NCI-H2081 treated with DMSO at 0.1 percent for 48 hours (cell line): ENCODE measurements at regions not wholly inside any gene's neighbourhood (a gene's known extent, or its start where the extent isn't known, plus 50 kb on each side); places are given as distances from the start of the nearest gene placed in this dataset.
"Not testable (repeated sequence)": the region's sequence is repeated elsewhere in the genome, so short reads cannot be mapped to it uniquely, and the experiment has no call there.

Experiments used
- DNase-seq: peaks from one replicate; lab custom pipeline; 2025; lab: John Stamatoyannopoulos, UW

- DNase-seq, result not testable (repeated sequence)
Measured at GRCh38 chr10:53335803-53336422, 563.3 kb upstream of the MBL2 start.

- DNase-seq, result no peak
Measured at GRCh38 chr10:53331460-53331859, 558.9 kb upstream of the MBL2 start.

- not testable (repeated sequence) for DNase-seq
Measured at GRCh38 chr10:53326401-53327305, 554.1 kb upstream of the MBL2 start.

- no peak for DNase-seq
Measured at GRCh38 chr10:53325066-53325465, 552.5 kb upstream of the MBL2 start.

- DNase-seq, result no peak
Measured at GRCh38 chr10:53315709-53316108, 543.1 kb upstream of the MBL2 start.

- no peak for DNase-seq
Measured at GRCh38 chr10:53314876-53315275, 542.3 kb upstream of the MBL2 start.

GRCh38 chr10:53298443-53298842 is 525.9 kb upstream of the MBL2 start:
- no peak for DNase-seq

- no peak for DNase-seq
Measured at GRCh38 chr10:53284615-53285182, 512.1 kb upstream of the MBL2 start.

- DNase-seq, result no peak
Measured at GRCh38 chr10:53276797-53277196, 504.2 kb upstream of the MBL2 start.

- no peak for DNase-seq
Measured at GRCh38 chr10:53269482-53269881, 496.9 kb upstream of the MBL2 start.

- DNase-seq, result no peak
Measured at GRCh38 chr10:53260213-53260612, 487.6 kb upstream of the MBL2 start.

- no peak for DNase-seq
Measured at GRCh38 chr10:53256623-53257022, 484.0 kb upstream of the MBL2 start.

- no peak for DNase-seq
Measured at GRCh38 chr10:53255661-53256205, 483.1 kb upstream of the MBL2 start.

- no peak for DNase-seq
Measured at GRCh38 chr10:53253221-53253620, 480.6 kb upstream of the MBL2 start.

- no peak for DNase-seq
Measured at GRCh38 chr10:53239873-53240272, 467.3 kb upstream of the MBL2 start.

- DNase-seq, result no peak
Measured at GRCh38 chr10:53236941-53237340, 464.4 kb upstream of the MBL2 start.

GRCh38 chr10:53233749-53234148 is 461.2 kb upstream of the MBL2 start:
- no peak for DNase-seq

- no peak for DNase-seq
Measured at GRCh38 chr10:53230651-53231050, 458.1 kb upstream of the MBL2 start.

GRCh38 chr10:53223851-53224250 is 451.3 kb upstream of the MBL2 start:
- peak; percentile 41 for DNase-seq

- DNase-seq, result no peak
Measured at GRCh38 chr10:53222806-53223205, 450.2 kb upstream of the MBL2 start.

GRCh38 chr10:53209944-53210611 is 437.5 kb upstream of the MBL2 start:
- no peak for DNase-seq

- DNase-seq, result no peak
Measured at GRCh38 chr10:53183733-53184132, 411.1 kb upstream of the MBL2 start.
